ENCODE measurements at regions not wholly inside any gene's neighbourhood (a gene's known extent, or its start where the extent isn't known, plus 50 kb on each side); places are given as distances from the start of the nearest gene placed in this dataset.
"Not testable (repeated sequence)": the region's sequence is repeated elsewhere in the genome, so short reads cannot be mapped to it uniquely, and the experiment has no call there.

DNA sequence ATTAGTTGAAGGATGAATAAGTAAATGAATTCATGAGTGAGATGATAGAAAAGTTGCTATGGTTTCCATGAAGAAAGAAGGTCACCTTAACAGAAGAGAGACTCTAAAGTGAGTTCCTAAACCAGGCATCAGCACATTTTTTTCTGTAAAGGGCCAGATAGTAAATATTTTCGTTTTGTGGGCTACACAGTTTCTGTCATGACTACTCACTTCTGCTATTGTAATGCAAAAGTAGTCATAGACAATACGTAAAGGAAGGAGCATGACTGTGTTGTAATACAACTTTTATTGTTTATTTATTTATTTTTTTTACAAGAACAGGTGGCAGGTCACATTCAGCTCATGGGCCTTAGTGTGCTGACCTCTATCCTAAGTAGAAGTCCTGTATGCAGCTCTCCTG, 426.1 kb upstream of the DYNLRB2 start:
- DNase-seq = no peak

DNA sequence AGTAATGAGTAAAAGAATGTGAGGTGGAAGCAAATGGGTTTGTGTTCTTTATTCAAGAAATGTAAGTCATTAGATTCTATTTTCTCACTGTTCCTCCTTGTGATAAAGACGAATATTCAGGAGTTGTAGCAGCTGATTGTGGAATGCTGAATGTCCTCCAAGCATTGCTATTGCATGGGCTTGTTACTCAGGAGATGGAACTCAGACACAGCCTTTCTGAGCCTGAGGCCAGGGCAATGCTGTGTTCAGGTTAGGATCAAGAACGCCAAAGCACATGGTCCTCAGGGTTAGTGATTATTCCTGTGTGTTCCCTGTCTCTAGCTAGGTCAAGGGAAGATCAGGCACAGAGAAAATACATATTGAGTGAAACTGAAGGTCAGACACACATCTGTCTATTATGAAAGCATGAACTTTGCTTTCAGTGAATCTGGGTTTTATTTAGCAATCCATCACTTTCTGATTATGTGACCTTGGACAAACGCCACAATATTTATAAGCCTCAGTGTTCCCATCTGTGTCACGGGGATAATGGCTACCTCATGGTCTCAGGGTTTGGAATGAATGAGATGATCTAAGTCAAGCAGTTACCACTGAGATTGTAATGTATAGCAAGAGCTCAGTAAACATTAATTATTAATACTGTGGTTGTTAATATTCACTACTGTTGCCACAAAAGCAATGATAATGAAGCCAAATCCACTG, 426.8 kb upstream of the DYNLRB2 start:
- no peak for DNase-seq

DNA sequence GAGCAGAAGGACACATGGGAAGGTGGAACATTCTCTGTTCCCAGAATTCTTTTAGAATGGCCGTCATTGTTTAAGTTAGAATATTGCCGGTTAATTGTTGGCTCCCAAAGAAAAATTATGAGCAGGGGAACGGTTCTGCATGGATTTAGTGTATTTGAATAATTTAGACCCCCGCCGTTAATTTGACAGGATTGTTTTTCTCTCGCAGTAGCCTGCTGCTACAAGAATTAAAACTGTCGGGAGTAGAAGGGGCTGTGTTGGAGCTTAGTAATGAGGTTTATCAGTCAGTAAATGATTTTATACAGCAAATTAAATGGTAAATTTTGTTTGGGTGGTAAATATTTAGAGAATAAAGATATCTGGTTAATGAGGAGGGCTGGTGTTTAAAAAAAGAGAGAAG, 431.2 kb upstream of the DYNLRB2 start:
- DNase-seq = no peak

DNA sequence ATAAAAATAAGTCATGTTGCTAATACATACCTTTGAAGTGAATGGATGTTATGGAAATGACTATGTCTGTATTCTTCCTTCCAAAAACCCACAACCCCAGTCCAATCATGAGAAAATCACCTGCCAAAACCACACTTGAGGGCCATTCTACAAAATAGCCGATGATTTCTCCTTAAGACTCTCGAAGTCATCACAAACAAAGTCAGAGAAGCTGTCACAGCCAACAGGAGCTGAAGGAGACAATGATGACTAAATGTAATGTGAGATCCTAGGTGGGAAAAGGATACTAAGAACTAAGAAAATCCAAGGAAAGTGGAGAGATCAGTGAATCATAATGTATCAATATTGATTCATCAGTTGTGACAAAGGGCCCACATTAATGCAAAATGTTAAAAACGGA, 432.9 kb upstream of the DYNLRB2 start:
- no peak for DNase-seq

DNA sequence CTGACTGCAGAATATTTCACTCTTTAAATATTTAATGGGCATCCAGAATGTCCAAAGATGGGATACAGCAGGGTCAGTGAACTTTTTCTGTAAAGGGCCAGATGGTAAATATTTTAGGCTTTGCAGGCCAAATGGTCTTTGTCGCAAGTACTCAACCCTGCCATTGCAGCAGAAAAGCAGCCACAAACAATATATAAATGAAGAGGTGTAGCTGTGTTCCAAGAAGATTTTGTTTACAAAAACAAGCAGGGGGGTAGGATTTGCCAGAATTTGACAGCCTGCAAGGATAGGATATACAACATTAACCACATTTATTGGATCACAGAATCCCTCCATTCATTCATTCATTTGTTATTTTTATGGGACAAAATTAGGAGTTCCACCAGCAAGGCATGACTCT, 435.0 kb upstream of the DYNLRB2 start:
- no peak for DNase-seq

DNA sequence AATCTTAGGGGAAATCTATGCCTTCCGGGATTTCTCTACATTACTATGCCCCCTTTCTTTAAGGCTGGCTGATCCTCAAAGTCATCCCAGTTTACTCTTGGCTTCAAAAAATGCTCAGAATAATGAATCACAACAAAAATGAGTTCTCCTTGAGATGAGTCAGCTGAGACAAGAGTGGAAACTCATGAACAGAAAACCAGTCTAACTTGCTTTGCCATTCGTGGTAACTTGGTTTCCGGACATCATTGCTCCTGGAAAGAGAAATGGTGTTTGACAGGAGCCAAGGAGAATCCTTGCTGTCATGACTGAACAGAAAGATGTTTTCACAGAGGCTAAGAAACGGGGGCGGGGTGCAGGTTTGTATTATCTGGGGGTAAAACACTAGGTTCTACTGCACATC, 435.6 kb upstream of the DYNLRB2 start:
- no peak for DNase-seq

DNA sequence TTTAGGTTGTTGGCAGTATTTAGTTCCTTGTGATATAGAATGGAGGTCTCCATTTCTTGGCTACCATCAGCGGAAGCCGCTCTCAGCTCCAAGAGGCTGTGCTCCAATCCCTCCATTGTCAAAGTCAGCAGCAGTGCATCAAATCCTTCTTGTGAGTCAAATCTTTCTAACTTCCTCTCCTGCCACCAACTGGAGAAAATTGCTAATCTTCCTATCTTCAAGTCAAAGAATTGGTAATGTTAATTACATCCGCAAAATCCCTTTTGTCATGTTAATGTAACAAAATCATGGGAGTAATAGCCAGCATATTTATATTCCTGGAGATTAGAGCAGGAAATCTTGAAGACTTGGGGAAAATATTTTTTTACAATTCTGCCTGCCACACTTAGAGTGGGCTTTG, 436.4 kb upstream of the DYNLRB2 start:
- DNase-seq = no peak

DNA sequence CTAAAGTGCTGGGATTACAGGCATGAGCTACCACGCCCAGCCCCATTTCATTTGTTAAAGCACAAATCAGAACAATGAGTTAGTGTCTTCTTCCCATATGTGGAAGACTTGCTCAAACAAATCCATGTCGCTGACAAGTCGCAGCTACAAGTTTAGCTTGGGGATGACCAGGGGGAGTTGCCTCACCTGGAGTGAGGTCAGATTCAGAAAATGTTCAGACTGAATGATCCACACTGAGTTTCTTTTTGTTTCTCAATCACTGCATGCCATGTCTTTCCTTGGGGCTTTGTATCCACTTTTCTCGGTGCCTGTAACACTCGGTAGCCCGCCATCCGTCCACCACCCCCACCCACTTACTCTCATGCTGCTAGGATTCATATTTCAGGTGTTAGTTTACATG, 437.3 kb upstream of the DYNLRB2 start:
- no peak for DNase-seq

DNA sequence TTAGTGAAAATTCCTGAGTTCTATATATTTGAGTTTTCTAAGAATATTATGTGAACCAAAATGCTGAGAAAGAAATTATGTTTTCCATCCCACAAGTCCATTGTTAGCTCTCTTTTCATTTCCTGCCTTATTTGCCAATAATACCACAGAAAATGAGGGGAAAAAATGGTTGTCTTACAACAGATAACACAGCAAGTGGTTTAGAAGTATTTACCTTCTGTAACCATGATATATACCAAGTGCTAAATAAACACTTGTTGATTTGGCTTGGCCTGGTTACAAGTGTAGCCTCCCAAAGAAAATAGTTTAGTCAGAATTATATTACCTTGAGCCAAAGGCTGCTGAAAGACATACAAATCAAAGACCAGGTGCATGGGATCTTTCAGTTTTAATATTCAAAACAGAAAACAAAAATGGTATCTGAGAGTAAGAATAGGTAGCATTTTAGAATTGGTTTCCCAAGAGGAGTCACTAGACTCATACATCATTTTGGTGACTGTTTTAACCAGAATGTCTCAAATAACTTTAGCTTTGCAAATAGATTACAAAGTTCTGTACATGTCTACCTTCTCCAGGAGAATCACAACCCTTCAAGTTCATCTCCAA, 439.8 kb upstream of the DYNLRB2 start:
- DNase-seq = no peak

DNA sequence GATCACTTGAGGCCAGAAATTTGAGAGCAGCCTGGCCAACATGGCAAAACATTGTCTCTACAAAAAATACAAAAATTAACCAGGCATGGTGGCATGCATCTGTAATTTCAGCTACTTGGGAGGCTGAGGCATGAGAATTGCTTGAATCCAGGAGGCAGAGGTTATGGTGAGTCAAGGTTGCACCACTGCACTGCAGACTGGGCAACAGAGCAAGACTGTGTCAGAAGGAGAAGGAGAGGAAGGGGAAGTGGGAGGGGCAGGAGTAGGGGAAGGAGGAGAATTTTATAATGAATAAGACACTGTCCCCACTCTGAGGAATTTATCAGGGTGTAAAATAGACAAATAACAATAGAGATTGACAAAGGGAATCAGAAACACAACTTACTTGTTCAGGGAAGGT, 440.6 kb upstream of the DYNLRB2 start:
- DNase-seq = no peak

DNA sequence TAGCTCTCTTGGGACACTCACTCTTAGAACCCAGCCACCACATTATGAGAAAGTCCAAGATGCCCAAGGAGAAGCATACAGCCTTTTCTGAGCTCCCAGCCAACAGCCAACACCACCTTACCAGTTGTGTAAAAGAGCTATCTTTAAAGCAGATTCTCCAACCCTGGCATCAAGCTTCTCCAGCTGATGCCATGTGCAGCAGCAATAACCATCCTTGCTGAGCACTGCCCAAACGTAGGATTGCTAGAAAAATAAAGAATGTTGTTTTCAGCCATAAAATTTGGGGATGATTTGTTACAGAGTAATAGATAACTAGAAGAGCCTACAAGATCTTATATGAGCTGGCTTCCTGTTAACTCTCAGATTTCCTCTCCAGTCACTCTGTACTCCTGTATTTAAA, 443.7 kb upstream of the DYNLRB2 start:
- DNase-seq = no peak

DNA sequence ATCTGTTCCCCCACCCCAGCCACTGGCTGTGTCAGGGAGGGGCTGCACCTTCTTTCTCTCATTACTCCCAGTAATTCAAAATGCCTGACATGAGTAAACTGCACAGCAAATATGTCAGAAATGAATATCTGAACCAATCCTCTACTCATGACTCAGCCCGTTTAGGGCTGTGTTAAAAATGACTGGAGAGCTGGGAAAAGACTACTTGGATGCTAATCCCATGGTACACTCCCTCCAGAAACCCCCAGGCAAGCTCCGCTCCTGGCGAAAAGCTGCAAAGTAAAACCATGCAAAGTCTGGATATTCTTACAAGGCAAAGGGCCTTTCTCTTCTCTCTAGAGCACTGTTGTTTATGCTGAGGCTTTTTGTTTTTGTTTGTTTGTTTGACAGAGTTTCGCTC, 448.1 kb upstream of the DYNLRB2 start:
- no peak for DNase-seq

DNA sequence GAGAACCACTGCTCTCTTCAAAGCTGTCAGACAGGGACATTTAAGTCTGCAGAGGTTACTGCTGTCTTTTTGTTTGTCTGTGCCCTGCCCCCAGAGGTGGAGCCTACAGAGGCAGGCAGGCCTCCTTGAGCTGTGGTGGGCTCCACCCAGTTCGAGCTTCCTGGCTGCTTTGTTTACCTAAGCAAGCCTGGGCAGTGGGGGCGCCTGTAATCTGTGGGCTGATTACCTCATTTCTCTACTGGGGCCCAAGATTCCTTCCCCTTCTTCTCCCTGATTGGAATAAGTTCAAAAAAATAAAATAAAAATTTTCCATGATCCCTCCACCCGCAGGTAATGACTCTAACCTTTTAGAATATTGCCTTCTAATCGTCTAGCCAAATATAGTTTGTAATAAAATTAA, 449.3 kb upstream of the DYNLRB2 start:
- not testable (repeated sequence) for DNase-seq

DNA sequence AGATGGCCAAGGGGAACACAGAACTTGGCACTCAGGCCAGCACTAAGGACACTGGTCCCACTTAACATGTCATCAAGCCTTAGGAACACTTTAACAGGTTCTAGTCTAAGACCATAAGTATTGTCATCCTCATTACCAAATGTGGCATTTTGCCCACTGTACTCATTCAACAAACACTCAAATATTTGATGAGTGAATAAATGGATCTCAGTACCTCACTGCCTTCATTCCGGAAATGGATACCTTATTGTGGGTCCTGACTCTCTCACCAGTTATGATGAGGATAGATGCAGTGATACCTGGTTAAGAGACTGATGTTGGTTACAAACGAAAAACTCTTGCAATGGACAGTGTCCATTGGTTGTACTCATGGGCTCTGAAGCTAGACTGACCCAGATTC, 455.2 kb upstream of the DYNLRB2 start:
- no peak for DNase-seq

DNA sequence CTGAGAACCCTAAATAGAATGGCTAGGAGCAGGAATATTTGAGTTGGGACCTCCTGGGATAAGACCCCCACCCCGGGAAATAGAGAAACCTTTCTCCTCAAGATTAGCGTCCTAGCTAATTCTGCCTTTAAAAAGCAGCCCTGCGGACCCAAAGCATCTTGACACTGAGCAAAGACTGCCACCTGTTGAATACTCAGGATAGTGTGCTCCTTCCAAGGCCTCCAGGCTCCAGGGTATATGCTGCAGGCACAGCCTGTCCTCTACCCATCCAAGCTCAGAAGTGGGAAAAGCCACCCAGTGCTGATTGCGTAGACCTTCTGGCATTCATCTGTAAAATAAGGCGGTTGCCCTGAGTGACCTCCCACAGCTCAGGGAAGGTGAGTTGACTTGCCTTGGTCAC, 456.2 kb upstream of the DYNLRB2 start:
- DNase-seq = no peak

DNA sequence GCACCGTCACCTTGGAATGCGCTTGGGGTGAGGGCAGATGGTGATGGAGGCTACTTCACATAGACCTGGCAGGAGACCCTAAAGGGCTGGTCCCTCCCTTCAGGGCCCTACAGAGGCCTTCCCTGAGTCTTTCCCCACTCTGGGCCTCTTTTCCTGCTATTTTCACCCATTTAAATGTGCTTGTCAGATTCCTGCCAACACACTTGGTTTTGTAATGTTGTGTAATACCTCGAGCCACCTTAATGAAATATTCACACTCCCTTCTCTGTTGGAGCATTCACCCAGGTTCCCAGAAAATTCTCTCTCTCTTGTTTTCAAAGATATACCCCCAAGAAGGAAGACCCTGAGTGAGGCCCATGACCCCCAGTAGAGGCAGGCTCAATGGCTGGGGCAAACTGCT, 456.6 kb upstream of the DYNLRB2 start:
- no peak for DNase-seq

DNA sequence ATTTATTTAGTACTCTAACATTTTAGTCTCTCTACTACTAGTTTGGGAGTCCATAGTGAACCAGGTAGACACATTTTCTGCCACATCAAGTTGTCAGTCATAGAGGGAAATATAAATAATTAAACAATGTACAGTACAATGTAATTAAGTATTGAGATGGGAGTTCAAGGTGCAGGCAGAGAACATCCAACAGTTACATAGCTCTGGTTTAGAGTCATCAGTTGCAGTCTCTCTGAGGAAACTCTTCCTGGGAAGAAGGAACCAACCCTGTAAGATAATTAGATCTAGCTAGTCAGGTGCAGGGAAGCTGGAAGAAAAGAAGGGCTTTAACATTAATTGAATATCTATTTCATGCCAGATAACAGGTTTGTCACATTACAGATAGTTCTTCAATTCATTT, 457.9 kb upstream of the DYNLRB2 start:
- DNase-seq = no peak

DNA sequence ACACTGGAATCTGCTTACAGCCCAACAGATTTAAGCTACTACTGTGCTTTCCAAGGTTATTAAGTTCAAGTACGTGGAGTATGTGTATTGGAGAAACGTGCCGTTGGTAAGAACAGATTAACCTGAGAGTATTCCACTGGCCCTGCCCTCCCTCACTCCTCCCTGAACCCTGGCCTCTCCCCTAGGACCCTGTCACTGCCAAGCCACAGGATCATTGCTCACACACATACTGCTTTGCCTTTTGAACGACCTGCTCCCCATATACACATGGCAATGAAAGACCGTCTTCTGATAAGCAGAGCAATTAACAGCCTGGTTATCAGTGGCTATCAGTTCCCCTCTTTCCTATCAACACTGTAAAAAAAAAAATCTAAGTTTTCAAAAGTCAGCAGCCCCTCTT, 458.9 kb upstream of the DYNLRB2 start:
- DNase-seq = no peak

DNA sequence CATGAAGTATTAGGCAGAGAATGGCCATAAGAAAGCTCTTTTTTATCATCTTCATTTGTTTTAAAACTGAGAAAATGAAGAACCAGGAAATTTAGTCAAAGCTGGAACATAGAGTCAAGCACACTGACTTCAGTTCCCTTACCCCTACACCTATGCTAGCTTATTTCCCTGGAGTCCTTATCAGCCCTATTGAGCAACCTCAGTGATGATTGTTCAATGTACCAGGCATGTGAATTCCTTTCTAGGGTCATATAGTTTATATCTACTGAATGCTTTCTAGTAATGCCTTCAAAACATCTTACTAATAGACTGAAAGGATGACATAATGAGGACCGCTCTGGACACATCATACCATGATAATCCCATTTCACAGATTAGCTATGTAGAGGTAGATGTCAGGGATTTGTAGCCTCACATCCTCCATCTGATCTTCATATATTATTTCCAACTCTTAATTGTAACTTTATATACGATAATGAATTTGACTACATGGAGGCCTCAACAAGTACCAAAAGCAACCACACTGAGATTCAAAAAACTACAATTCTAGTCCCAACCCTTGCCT, 460.4 kb upstream of the DYNLRB2 start:
- DNase-seq = no peak

DNA sequence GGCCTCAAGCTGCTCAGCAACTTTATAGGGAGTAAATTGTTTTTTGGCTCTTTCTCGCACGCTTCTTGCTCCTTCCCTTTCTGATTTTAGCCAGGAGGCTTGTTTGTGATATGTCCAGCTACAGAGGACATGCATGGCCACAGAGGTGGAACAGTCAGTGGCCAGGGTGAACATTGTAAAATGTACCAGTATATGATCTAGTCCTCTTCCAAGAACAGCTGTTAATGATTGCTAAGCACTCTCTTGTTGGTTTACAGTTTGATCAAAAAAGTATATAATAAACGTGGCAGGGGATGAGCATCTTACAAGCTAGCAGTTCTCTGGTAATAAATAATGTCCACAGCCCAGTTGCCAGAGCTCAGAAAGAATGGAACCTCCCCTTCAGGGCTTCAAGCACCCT, 461.7 kb upstream of the DYNLRB2 start:
- DNase-seq = no peak

DNA sequence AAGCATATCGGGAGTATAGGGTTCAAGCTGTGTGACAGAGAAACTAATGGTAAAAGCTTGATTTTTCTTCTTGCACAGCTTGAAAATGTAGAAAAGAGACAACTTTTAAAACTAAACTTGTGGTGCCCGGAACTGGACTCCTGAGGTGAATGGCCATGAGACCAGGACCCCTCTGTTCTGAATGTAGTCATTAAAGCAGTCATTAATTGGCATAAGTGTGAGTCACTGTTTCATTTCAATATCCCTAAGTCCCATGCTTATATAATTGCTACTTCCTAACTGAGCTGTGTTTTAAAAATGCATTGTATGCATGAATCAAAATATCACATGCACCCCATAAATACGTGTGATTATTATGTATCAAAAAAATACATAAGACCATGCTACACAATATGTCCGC, 463.1 kb upstream of the DYNLRB2 start:
- no peak for DNase-seq

DNA sequence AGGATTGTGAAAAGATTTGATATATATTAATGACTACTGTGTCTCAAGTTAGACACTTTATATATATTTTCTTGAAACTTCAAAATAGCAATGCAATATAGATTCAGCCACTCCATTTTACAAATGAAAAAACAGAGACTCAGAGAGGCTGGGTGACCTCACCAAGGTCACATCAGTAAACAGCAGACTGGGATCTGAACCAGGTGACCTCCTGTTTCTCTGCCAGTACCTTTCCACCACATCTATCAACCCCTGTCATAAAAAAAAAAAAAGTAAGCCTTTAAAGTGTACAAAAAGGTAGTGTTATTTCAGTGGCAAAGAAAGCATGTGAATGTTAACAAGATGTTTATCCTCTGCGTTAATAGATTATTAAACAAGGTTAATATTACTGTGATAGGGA, 466.5 kb upstream of the DYNLRB2 start:
- DNase-seq = no peak

DNA sequence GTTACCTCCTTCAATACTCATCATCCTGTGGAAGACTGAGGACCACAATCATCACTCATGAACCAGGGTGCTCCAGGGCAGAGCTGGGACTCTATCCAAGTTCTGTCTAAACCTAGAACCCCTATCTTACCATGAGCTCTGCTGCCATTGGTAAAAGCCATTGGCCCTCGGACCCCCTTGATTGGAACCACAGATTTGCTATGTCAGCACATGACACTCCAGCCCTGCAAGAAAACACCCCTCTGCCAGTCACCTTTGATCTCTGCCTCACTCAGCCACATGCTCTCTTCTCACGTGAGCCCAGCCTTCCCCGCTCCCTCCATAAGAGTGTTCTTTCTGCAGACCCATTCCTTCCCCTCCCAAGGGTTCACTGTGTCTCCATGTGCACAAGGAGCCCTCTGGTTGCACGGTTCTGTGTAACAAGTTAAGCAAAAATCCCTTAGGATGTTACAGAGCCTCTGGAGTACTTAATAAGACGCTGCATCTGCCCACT, 468.8 kb upstream of the DYNLRB2 start:
- DNase-seq = no peak

DNA sequence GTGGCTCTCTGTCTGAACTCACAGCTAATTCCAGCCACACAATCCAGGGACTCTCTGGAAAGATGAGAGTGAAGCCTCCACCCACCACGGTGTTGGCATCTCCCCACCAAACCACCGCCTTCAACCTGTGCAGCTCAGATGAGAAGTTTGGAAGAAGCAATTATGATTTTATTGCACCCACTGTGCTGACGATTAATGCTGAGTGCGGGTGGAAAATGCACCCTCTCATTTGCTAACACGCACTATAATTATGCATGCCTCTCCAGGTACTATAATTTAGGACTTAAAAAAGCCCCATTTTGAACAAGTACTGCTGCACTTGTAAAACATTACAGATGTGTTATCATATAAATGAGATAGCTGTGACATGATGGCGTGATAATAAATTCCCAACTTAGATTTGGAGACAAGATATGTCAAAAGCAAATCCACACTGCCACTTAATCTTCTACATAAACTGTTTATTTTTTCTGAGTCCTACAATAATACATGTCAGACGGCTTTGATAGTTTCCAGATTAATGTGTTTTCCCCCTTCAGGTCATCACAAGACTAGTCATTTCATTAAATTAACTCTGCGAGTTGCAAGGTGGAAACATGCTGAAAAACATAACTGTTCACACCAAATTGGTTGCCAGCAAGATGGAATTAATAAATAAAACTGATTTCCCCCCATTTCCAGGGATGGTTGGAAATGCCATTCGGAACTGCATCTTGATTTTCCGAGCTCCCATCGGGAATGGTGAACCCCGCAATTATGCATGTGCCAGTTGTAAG, 466.5 kb upstream of the MAF start:
- no peak for DNase-seq

Data from AML-193 (cell line).